GM12872 (cell line): ENCODE measurements at regions not wholly inside any gene's neighbourhood (a gene's known extent, or its start where the extent isn't known, plus 50 kb on each side); places are given as distances from the start of the nearest gene placed in this dataset.
A peak's percentile ranks its signal among the peaks of the same experiment; 100 is the strongest.

Source experiments
- TF ChIP-seq, protein P1 (sequence below): IDR thresholded peaks from 3 replicates; pipeline ENCODE4 v1.5.1; 2011; ENCODE audit warnings: low read depth, mild to moderate bottlenecking, low read length, moderate library complexity; ENCODE audit not compliant: insufficient read depth

DNA sequence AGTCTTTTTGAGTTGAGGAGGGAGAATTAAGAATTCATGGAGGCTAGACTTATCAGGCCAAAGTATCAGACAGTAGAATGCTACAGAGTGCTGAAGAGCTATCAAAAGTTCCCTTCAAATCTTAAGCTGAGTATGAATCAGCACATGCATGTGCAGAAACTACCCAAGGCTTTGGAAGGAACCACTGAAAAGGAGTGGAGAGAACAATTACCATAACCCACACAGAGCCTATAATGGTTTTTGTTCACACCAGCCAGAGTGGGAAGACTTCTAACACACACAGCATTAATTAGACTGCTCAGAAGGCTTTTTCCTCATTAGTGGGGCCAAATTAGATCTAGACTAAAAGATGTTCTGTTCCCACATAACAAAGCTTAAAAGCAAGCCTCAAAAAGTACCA, 83.7 kb upstream of the SLC6A11 start:
- TF ChIP-seq, protein P1, sequence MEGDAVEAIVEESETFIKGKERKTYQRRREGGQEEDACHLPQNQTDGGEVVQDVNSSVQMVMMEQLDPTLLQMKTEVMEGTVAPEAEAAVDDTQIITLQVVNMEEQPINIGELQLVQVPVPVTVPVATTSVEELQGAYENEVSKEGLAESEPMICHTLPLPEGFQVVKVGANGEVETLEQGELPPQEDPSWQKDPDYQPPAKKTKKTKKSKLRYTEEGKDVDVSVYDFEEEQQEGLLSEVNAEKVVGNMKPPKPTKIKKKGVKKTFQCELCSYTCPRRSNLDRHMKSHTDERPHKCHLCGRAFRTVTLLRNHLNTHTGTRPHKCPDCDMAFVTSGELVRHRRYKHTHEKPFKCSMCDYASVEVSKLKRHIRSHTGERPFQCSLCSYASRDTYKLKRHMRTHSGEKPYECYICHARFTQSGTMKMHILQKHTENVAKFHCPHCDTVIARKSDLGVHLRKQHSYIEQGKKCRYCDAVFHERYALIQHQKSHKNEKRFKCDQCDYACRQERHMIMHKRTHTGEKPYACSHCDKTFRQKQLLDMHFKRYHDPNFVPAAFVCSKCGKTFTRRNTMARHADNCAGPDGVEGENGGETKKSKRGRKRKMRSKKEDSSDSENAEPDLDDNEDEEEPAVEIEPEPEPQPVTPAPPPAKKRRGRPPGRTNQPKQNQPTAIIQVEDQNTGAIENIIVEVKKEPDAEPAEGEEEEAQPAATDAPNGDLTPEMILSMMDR = no peak

DNA sequence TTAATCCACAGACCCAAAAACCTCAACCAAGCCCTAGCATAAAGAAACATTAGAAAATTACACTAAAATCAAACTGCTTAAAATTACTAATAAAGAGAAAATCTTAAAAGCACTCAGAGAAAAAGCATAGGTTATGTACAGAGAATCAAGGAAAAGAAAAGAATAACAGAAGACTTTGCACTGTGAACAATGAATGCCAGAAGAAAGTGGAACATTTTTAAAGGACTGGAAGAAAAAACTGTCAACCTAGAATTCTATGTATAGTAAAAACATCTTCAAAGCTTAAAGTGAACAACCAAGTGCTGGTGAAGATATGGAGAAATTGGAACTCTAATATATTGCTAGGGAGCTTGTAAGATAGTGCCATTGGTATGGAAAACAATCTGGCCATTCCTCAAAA, 82.7 kb upstream of the SLC6A11 start:
- TF ChIP-seq, protein P1 = no peak

DNA sequence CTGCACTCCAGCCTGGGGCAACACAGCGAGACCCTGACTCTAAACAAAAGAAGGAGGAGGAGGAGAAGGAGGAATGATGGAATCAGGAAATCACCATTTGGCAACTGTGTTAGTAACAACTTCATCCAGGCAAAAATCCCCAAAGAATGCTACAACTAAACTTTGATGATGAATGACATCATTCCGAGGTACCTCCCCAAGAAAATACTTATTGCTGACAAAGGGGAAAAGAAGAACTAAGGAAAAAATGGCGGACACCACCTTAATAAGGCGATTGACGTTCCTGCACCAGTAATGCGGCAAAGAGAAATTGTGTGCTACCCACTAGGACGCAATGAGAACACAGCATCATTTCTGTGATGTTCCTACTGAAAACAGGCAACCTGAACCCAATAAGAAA, 78.2 kb upstream of the SLC6A11 start:
- TF ChIP-seq, protein P1 = no peak

DNA sequence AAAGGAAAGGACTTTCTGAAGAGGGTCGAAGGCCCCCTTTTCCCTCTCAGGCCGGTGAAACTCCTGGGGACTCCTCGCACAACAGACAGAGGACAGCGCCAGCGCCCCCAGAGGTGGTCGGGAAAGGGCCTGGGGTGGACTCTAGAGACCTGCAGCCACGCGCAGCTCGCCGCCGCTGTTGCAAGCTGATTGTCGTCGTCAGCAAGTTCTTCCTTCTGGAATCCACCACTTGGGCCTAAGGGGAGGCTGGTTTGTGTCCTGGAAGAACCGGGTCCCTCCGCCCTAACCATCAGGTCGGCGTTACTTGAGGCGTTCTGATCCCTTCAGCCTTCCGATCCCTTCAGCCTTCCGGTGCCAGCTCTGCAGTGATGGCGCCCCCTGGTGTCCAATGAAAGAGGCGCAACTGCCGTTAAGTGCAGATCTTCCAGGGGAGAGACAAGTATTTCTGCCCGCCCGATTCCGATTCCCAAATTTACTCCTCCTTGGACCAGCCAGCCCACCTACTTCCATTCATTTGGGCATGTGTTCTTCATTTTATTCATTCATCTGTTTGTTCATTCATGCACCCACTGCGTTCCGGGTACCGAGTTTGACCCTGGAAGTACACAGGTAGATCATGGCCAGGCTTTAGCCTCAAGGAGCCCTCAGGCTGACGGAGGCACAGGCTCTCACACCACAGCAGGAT, 77.2 kb upstream of the SLC6A11 start:
- TF ChIP-seq, protein P1 = peak; percentile 83

DNA sequence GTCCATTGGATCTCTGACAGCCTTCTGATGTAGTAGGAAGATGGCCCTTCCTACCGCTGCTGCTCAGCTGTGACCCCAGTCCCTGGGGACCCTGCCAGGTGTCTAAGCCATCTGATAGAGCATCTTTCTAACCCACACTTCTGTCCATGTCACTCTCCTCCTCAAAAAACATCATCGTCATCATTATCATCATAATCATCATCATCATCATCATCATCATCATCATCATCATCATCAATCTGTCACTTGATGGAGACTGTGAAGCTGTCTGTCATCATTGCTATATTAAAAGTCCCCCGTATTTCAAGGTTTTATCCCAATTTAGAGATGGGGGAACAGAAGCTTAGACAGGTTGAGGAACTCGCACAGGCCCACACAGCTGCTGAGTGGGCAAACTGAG, 75.1 kb upstream of the SLC6A11 start:
- TF ChIP-seq, protein P1 = no peak

DNA sequence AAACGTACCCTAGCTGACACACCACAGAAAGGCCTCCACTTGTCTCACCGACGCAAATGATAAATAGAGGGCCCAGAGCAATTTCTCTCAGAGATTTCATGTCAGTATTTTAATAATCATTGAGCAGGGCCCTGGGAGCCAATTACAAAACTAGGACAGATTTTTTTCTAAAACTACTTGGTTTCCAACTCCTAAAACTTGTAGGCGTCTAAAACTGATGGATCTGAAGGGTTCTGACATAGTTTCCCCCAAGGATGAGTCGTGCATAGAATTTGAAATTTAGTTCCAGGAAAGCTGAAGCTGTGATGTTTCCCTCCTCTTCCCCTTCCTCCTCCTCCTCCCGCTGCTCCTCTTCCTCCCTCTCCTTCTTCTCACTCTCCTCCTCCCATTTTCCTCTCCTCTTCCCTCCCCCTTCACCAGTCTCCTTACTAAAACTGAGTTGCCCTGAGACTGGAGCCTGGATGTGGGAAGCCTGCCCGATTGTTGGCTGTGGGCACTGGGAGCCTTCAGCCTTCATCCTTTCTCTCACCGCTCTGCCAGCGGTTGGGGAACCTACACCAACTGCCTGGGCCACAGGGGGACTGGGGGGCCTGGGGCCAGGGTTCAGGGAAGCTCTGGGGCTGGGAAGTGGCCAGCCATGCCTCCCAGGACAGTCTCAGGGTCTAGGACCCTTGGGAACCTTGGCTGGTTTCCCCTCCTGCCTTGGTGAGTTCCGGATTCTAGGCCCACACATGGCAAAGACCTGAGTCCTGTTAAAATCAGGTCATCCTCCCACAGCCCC, 73.9 kb upstream of the SLC6A11 start:
- TF ChIP-seq, protein P1 = no peak

DNA sequence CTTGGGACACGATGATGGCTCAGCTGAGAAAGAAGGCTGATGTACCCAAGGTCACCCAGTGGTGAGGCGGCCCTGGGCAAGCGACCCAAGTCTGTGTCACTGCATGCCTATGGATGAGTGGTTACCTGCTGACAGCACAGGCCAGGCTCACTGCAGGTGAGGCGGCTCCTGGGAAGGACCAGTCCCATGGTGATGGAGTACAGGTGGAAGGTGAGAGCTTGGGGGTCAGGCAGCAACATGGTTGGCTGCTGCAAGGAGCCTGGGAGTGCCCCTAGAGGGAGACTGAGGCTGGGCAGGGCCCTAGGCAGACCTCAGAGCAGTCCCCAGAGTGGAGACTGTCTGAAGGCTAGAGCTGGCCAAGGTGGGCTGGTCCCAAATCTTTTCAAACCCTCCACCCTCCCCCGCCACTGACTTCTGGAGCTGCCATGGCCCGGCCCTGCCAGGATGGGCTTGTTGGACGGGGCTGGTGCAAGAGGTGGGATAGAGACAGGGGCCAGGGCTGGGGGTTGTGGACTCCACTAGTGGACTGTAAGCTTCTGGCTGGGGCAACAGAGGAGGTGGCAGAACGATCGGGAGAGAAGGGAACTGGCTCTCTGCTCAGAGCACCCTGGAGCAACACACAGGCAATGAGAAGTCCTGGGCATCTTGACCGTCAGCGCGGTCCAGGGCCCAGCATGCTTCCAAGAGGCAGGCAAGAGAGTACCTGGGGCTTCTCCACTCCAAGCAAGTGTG, 72.5 kb upstream of the SLC6A11 start:
- TF ChIP-seq, protein P1 = no peak
